GM19351 (cell line): ENCODE measurements at regions not wholly inside any gene's neighbourhood (a gene's known extent, or its start where the extent isn't known, plus 50 kb on each side); places are given as distances from the start of the nearest gene placed in this dataset.

Experiments
- ATAC-seq: cut with Tn5 transposase; IDR thresholded peaks from one replicate; pipeline ENCODE4 v1.9.1; 2021; ENCODE audit warnings: mild to moderate bottlenecking, moderate library complexity; ENCODE audit not compliant: unreplicated experiment

- no peak for ATAC-seq
Measured at GRCh38 chr1:39134768-39135333, 69.6 kb upstream of the MACF1 start.

GRCh38 chr1:39136638-39137037 lies 67.9 kb upstream of the MACF1 start:
- no peak for ATAC-seq

- no peak for ATAC-seq
Measured at GRCh38 chr1:39139723-39140360, 64.7 kb upstream of the MACF1 start.

GRCh38 chr1:39141925-39142324 lies 62.6 kb upstream of the MACF1 start:
- no peak for ATAC-seq

DNA sequence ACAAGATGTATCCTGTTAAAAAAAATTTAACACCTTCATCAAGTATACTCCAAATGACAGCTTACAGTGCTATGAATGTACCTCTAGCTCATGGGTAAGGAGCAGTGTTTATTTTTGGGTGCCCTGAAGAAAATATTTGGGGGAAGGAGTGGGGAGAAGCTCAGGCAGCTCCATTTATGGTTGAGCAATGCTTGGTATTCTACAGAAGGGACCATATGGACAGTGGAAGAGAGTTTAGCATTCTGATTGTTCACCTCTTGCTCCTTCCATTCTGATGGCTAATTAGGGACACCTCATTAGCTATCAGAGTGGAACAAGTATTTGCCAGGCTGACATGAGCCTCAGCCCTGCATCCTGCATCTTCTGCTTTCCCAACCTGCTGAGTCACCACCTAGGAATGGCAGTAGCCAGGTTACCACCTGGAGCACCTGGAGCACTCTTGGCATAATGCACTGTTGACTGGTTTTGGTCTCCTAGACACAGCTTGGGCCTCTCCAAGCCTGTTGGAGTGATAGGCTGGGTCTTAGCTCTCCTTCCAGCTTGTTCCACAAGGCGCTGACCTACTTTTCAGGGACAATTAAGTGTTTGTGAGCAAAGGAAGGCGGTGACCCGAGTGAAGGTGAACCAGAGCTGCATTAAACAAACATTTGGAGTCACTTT lies 62.0 kb upstream of the MACF1 start:
- ATAC-seq, result no peak

- no peak for ATAC-seq
Measured at GRCh38 chr1:39144924-39145323, 59.6 kb upstream of the MACF1 start.

DNA sequence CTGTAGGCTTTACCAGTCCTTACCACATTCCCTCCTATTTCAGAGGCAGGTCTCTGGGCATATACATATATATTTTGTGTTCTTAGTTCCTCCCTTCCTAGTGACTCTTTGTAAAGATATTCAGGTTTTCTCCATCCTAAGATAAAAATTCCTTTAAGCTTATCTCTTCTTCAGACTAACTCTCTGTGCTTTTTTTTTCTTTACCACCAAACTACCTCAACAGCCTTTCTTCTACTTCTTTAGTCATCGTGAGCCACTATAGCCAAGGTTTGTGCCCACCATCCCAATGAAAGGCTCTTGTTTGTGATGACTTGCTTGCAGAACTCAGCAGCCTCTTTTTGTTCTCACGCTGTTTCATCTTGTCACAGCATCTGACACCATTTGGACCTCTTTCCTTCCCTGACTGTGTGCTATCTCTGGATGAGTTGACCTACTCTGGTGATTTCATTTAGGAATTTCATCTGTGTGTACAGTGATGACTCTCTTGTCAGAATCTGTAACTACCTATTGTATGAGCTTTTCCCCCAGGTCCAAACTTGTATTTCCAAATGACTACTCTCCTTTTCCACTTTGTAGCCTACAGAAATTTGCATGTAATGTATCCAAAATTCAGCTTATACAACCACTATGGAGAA lies 59.0 kb upstream of the MACF1 start:
- no peak for ATAC-seq

DNA sequence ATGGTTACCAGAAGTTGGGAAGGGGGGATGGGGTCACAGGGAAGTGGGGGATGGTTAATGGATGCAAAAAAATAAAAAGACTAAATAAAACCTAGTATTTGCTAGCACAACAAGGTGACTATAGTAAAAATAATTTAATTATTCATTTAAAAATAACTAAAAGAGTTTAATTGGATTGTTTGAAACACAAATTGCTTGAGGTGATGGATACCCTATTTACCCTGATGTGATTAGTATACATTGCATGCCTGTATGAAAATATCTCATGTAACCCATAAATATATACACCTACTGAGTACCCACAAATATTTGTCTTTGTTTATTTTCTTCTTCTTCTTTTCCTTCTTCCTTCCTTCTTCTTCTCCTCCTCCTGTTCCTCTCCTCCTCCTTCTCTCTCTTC lies 57.8 kb upstream of the MACF1 start:
- ATAC-seq, result no peak

- ATAC-seq, result no peak
Measured at GRCh38 chr1:39147099-39148025, 57.1 kb upstream of the MACF1 start.

DNA sequence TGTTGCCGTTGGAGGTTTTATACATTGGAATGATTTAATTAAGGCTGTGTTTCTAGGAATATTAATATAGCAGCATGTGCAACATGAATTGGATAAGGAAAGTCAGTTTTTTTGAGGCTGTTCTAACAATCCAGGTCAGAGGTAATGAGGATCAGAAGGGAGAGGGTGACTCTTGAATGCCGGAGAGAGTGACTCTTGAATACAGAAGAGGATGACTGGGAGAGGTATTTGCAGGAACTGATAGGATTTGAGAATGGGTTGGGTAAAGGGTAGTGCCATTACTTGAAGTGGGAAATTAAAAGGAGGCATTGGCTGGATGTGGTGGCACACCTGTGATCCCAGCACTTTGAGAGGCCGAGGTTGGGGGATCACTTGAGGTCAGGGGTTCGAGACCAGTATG lies 55.6 kb upstream of the MACF1 start:
- ATAC-seq, result no peak

DNA sequence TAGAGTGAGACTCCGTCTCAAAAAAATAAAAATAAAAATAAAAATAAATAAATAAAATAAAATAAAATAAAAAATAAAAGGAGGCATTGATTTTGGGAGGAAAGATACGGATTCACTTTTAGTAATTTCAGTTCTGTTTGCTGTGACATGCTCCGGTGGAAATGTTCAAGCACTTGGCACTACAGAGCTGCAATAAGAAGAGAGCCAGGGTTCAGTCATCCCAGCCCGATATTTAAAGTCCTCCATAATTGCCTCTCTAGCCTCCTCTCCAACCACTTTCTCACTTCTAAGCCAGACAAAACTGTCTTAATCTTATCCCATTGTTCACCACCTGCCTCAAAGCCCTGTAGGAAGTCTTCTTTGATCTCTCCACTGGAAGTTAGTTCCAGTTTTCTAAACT lies 55.0 kb upstream of the MACF1 start:
- no peak for ATAC-seq

DNA sequence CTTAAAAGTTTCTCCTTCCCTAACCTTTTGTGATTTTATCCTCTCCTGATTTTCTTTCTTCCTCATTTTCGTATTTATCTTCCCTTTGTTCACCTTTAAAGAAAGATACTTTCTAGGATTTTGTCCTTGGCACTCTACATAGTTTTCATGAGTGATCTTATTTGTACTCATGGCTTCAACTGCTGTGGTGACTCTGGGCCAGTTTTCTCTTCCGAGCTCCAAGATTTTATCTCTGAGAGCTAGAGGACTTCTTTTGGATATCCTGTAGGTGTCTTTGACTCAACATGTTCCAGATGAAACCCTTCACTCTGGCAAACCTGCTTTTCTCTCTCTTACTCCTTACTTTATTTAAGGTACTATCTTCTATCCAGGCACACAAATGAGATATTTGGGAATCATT lies 53.7 kb upstream of the MACF1 start:
- no peak for ATAC-seq

DNA sequence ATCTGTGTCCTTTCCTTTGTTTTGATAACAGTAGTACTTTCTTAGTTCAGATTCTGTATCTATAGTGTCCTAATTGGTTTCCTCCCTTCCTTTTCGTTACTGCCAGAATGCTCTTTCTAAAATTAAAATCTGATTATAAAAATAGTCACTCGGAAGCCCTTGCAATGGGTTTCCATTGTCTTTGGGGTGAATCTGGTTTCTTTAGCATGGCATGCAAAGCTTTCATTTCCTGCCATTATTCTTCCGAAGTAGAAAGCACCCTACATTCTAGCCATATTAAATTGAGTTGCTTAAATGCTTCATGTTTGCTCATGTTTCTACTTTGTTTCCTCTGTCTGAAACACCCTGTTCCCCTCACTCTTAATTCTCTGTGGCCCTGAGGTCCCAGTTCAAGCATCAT lies 53.2 kb upstream of the MACF1 start:
- no peak for ATAC-seq

DNA sequence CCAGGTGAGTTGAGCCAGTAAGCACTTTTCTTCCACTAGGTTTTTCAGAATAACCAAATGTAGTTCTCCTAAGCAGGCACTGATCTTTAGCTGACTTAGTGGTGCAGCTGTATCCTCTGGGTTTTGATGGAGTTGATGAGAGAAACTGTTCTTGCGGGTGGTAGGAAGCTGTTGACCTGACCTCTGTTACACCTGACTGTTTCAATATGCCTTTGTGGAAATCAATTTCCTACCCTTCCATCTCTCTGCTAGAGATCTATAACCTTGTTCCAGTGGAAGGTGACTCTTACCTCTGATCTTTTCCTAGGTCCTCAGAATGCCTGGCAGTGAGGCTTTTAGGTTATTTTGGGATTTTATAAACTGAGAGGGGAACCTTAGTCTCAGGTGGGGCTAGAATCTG lies 51.6 kb upstream of the MACF1 start:
- ATAC-seq, result no peak

DNA sequence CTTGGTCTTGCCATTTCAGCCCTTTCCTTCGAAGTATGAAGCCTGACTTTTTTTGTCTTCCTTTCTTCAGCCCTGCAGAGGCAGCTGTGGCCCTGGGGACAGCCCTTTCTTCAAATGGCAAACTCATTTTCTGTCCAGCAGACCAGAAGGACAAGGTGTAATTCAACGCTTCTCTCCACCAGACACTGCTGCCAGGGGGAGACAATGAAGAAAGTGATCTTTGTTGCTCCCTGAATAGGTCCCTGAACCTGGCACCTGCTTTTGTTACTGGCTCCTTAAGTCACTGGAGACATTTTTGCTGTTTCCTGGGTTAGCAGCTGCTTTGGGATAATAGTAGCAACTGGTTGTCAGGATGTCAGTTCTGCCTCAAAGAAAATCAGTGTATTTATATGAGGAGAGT lies 50.8 kb upstream of the MACF1 start:
- ATAC-seq, result no peak

DNA sequence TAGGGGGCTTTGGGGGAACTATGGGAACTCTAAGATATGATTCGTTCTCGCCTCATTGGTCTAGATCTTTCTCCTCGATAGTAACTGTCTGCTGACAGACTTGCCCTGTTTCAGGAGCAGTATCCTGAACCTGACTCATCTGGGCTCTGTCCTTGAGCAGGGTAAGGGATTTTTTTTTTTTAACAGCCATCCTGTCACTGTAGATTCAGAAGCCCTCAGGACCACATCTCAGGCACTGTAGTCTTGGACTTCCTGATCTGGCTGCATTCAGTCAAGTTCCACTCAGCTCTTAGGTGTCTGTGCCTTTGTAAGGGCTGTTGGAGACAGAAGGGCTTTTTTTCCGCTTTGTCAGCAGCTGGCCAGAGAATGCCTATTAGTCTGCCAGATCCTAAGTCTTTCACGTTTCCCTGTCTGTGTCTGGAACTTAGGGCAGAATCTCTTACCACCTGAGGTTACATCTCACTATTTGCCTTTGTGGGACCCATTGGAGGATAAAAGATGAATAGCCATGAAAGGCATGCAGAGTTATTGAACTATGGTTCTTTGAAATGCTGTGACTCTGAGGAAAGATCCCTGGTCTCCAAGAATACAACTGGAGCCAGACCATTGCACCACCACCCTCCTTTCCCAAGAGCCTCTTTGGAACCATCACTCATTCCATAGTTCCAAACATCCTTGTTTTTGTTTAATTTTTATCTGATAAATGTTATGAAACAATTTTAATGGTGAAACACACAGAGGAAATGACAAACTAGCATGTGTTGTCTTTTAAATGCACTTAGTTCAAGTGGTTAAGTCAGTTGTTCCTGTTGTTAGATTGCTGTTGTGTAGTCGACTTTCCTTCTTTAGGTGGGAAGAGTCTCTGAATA lies 49.7 kb upstream of the MACF1 start:
- ATAC-seq, result no peak
